ENCODE measurements at regions not wholly inside any gene's neighbourhood (a gene's known extent, or its start where the extent isn't known, plus 50 kb on each side); places are given as distances from the start of the nearest gene placed in this dataset.
A peak's percentile ranks its signal among the peaks of the same experiment; 100 is the strongest.

DNA sequence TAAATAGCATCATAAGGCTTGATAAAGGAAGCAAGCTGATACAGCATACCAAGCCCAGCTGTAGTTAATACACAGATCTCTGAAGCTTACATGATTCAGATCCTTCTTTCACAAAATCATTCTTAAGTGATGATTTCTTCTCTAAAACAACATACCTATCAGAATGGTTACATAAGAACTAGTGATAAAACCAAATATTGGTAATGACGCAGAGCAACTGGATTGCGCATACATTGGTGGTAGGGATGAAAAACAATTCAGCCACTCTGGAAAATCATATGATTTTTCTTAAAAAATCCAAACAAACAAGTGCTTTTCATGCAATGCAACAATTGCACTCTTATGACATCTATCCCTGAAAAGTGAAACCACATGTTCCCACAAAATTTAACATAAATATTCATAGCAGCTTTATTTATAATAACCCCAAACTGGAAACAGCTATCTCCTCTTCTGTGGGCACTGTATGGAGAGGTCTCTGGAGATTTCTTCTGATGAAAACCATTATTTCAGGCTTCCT is 153.6 kb upstream of the DSEL start:
- TF ChIP-seq, protein P1, sequence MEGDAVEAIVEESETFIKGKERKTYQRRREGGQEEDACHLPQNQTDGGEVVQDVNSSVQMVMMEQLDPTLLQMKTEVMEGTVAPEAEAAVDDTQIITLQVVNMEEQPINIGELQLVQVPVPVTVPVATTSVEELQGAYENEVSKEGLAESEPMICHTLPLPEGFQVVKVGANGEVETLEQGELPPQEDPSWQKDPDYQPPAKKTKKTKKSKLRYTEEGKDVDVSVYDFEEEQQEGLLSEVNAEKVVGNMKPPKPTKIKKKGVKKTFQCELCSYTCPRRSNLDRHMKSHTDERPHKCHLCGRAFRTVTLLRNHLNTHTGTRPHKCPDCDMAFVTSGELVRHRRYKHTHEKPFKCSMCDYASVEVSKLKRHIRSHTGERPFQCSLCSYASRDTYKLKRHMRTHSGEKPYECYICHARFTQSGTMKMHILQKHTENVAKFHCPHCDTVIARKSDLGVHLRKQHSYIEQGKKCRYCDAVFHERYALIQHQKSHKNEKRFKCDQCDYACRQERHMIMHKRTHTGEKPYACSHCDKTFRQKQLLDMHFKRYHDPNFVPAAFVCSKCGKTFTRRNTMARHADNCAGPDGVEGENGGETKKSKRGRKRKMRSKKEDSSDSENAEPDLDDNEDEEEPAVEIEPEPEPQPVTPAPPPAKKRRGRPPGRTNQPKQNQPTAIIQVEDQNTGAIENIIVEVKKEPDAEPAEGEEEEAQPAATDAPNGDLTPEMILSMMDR (IDR thresholded peaks at IDR 0.05; ENCODE audit: control insufficient read depth, insufficient read depth, low read depth, low read length, missing control alignments), result no peak
- DNase-seq (ENCODE audit: low read depth), result peak; percentile 95
- no peak overlapping the region for H3K4me3 ChIP-seq (ENCODE audit: control insufficient read depth, low read depth, low read length)

DNA sequence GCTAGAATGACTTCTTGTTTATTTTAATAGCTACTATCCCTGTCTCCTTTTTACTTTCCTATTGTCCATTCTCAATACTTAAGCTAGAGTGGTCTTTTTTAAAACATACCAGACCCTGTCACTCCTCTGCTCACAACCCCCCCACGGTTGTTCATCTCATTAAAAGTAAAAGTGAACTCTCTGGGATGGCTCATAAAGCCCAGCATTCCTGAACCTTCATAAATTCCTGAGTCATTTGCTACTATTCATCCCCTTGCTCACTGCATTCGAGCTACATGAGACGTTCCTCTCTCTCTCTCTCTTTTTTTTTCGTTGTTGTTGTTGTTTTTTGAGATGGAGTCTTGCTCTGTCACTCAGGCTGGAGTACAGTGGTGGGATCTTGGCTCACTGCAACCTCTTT is 148.7 kb upstream of the DSEL start:
- no peak overlapping the region for H3K4me3 ChIP-seq (ENCODE audit: control insufficient read depth, low read depth, low read length)
- TF ChIP-seq, protein P1 (IDR thresholded peaks at IDR 0.05; ENCODE audit: control insufficient read depth, insufficient read depth, low read depth, low read length, missing control alignments), result no peak
- no peak for DNase-seq (ENCODE audit: low read depth)

DNA sequence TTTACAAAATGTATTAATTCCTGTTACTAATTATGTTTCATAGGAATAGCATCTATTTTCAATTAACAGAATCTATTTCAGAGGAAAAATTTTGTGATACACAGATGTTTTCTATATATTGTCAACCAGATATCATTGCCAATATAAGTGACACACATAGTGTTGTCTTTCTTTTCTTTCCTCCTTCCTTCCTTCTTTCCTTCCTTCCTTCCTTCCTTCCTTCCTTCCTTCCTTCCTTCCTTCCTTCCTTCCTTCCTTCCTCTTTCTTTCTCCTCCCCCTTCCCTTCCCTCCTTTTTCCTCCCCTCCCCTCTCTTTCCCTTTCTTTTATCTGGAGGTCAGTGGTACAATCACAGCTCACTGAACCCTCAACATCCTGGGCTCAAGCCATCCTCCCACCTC is 146.5 kb upstream of the DSEL start:
- DNase-seq (ENCODE audit: low read depth), result no peak
- TF ChIP-seq, protein P1 (IDR thresholded peaks at IDR 0.05; ENCODE audit: control insufficient read depth, insufficient read depth, low read depth, low read length, missing control alignments), result no peak
- no peak overlapping the region for H3K4me3 ChIP-seq (ENCODE audit: control insufficient read depth, low read depth, low read length)

DNA sequence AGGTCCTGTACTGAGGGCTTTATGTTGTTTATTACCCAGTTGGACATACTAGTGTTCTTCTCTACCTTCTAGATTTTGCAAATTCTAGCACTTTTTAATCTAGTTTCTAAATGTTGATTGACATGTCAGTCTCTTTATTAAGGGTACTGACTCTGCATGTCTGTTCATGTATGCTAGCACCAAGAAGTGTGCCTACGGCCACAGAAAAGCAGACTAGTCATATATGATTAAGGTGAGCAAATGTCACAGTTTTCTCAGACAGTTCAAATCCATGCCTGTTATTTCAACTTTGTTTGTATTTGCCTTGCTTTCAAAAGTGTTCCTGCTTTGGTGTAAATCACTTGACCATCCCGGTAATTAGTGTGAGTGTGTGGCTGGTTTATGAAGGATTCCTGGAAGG is 145.0 kb upstream of the DSEL start:
- DNase-seq (ENCODE audit: low read depth), result no peak
- TF ChIP-seq, protein P1 (IDR thresholded peaks at IDR 0.05; ENCODE audit: control insufficient read depth, insufficient read depth, low read depth, low read length, missing control alignments), result no peak
- H3K4me3 ChIP-seq (ENCODE audit: control insufficient read depth, low read depth, low read length), result no peak overlapping the region

DNA sequence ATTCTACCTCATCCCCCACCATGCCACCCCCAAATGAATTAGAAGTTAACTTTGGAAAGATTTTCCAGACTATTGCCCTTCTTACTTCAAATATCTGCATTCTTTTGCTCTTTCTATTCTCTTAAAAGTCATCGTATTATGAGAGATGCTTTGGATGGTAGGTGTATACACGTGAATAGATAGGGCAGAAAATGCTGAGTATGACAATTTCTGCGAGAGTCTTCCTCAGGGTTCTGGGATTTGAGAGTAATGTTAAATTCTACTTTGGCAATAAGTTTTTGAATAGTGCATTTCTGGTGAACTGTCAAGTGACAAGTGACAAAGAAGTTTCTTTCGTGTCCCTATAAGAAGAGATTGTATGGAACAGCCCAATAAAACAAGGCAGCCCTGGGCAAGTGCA is 137.6 kb upstream of the DSEL start:
- DNase-seq (ENCODE audit: low read depth), result no peak
- TF ChIP-seq, protein P1 (IDR thresholded peaks at IDR 0.05; ENCODE audit: control insufficient read depth, insufficient read depth, low read depth, low read length, missing control alignments), result no peak
- H3K4me3 ChIP-seq (ENCODE audit: control insufficient read depth, low read depth, low read length), result no peak overlapping the region

DNA sequence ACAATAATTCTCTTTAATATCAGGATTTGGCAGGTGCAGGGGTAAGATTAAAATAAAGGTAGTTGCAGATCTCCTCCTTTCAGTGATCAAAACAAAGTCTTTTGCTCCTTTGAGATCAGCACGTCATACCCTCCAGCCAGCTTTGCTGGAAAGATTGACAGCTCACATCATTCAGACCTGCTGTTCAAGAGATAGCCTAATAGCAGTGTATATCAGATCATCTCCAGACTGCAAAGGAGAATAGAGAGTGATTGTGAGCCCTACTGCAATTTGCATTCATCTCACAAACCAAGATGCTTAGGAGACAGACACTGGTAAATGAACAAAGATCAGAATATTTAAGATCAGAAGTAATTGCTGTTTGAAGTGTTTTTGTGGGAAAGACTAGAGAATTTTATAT is 135.8 kb upstream of the DSEL start:
- H3K4me3 ChIP-seq (ENCODE audit: control insufficient read depth, low read depth, low read length), result no peak overlapping the region
- DNase-seq (ENCODE audit: low read depth), result no peak
- TF ChIP-seq, protein P1 (IDR thresholded peaks at IDR 0.05; ENCODE audit: control insufficient read depth, insufficient read depth, low read depth, low read length, missing control alignments), result no peak

DNA sequence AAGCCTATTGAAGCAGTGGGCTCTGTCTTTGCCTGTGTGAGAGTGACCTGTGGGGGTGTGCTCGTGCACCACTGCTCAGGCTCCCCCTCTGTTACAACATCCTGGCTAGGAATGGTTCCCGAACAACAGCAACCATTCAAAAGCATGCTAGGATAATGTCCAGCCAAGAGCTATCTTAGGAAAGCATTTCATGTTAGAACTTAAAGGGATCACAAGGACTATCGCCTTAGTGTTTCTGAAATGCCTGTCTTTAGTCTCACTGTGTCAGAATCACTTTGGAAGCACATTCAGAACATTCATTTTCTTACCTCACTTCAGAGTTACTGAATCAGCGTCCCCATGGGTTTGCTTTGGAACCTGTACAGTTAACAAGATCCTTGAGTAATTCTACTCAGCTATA is 134.9 kb upstream of the DSEL start:
- TF ChIP-seq, protein P1 (IDR thresholded peaks at IDR 0.05; ENCODE audit: control insufficient read depth, insufficient read depth, low read depth, low read length, missing control alignments), result no peak
- no peak for DNase-seq (ENCODE audit: low read depth)
- no peak overlapping the region for H3K4me3 ChIP-seq (ENCODE audit: control insufficient read depth, low read depth, low read length)

Measured in AG09309 (cell line).